Effector memory CD4-positive, alpha-beta T cell (primary cell): ENCODE measurements at regions not wholly inside any gene's neighbourhood (a gene's known extent, or its start where the extent isn't known, plus 50 kb on each side); places are given as distances from the start of the nearest gene placed in this dataset.

Source experiments
- DNase-seq, 3 donors: peaks; one replicate each; pipeline ENCODE4 v3.0.0-alpha.2; 2020
- H3K27ac ChIP-seq: 2 replicates; pipeline ENCODE4 v1.7.0; 2013; ENCODE audit warnings: mild to moderate bottlenecking, low read length, moderate library complexity; ENCODE audit not compliant: insufficient read depth, poor library complexity, severe bottlenecking
- H3K27me3 ChIP-seq: replicated peaks from 2 replicates; pipeline ENCODE4 v1.7.0; 2013; ENCODE audit warnings: mild to moderate bottlenecking, low read length; ENCODE audit not compliant: insufficient read depth, control insufficient read depth, poor library complexity, severe bottlenecking
- H3K36me3 ChIP-seq: 2 replicates; pipeline ENCODE4 v1.7.0; 2013; ENCODE audit warnings: mild to moderate bottlenecking, low read length, moderate library complexity; ENCODE audit not compliant: control insufficient read depth, insufficient read depth
- H3K4me1 ChIP-seq: 2 replicates; pipeline ENCODE4 v1.7.0; 2013; ENCODE audit warnings: low read length, mild to moderate bottlenecking; ENCODE audit not compliant: control insufficient read depth, insufficient read depth, poor library complexity, severe bottlenecking
- H3K4me3 ChIP-seq: 2 replicates; pipeline ENCODE4 v1.7.0; 2013; ENCODE audit warnings: low read length, low read depth, mild to moderate bottlenecking; ENCODE audit not compliant: insufficient read depth, poor library complexity, severe bottlenecking
- H3K9me3 ChIP-seq: 2 replicates; pipeline ENCODE4 v1.7.0; 2013; ENCODE audit warnings: mild to moderate bottlenecking, low read length, moderate library complexity; ENCODE audit not compliant: control insufficient read depth

- H3K9me3 ChIP-seq: no peaks in the 10 kb centered on the region
- no peak overlapping the region for H3K4me3 ChIP-seq
- no peaks in the 10 kb centered on the region for H3K4me1 ChIP-seq
- H3K27me3 ChIP-seq: no peaks in the 10 kb centered on the region
- no peak for DNase-seq
- H3K27ac ChIP-seq: no peak overlapping the region
- H3K36me3 ChIP-seq: no peaks in the 10 kb centered on the region
Measured at GRCh38 chr13:86932776-86933334, 738.3 kb upstream of the SLITRK5 start.

DNA sequence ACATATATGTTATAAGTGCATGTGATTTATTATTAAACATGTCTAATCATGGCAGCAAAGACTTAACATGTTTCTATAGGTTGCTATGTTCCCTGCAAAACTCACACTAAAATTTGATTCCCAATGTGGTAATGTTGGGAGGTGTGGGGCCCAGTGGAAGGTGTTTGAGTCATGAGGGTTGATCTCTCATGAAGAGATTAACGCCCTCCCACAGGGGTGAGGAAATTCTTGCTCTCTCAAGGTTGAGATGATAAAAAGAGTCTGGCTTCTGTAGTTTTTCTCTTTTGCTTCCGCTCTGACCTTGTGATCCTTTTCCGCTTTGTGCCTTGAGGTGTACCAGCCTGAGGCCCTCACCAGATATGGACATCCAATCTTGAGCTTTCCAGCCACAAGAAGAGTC, 737.5 kb upstream of the SLITRK5 start:
- Histone ChIP-seq H3K9me3 (no peaks in the 10 kb centered on the region), H3K4me3 (no peak overlapping the region)
- DNase-seq: no peak

DNA sequence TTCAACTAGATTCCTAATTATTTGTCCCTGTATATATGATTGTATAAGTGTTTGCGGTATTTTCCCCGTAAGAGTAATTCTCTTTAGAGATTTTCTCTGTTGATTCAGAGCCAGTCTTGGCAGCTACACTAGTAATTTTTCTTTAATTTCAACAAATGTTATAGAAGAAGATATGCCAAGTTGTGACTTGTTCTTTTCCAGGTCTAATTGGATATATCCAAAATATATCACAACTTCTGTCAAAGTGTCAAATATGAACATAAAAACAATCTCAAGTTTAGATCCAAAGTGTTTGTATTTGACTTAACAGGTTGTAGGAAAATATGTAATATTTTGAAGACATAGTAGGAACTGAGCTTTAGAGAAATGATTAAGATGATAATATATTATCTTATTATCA, 733.9 kb upstream of the SLITRK5 start:
- Histone ChIP-seq H3K4me3 (no peak overlapping the region), H3K36me3 (no peaks in the 10 kb centered on the region), H3K27me3 (no peaks in the 10 kb centered on the region), H3K27ac (no peak overlapping the region), H3K9me3 (no peaks in the 10 kb centered on the region), H3K4me1 (no peaks in the 10 kb centered on the region)
- DNase-seq: no peak

More for the DNA sequence above, 737.5 kb upstream of the SLITRK5 start:
- H3K27ac ChIP-seq: no peak overlapping the region
- no peaks in the 10 kb centered on the region for H3K36me3 ChIP-seq
- H3K27me3 ChIP-seq: no peaks in the 10 kb centered on the region
- no peaks in the 10 kb centered on the region for H3K4me1 ChIP-seq

GRCh38 chr13:86945584-86945983, 725.6 kb upstream of the SLITRK5 start:
- Histone ChIP-seq H3K27me3 (no peaks in the 10 kb centered on the region), H3K4me3 (no peak overlapping the region), H3K36me3 (no peaks in the 10 kb centered on the region), H3K9me3 (no peaks in the 10 kb centered on the region), H3K4me1 (no peaks in the 10 kb centered on the region), H3K27ac (no peak overlapping the region)
- DNase-seq: no peak

DNA sequence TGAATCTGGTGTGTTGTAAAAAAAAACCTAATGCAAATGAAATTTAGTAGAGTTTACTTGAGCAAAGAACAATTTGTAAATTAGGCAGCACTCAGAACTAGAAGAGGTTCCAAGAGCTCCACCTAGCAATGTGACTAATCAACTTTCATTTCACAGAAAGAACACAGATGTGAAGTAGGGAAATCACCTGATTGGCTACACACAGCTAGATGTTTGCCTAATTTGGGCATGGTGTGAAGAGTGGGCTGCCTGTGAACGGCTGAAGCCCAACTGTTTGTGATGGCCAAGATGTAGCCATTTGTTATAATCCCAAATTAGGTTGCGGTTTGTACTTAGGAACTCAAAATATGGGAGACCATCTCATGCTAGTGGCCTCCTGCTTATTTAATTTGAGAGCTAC, 724.4 kb upstream of the SLITRK5 start:
- DNase-seq: no peak
- no peaks in the 10 kb centered on the region for H3K36me3 ChIP-seq

GRCh38 chr13:86954341-86954740, 716.8 kb upstream of the SLITRK5 start:
- DNase-seq: no peak
- Histone ChIP-seq H3K9me3 (no peaks in the 10 kb centered on the region), H3K36me3 (no peaks in the 10 kb centered on the region), H3K27me3 (no peaks in the 10 kb centered on the region), H3K4me3 (no peak overlapping the region), H3K27ac (no peak overlapping the region), H3K4me1 (no peaks in the 10 kb centered on the region)

More for the DNA sequence above, 724.4 kb upstream of the SLITRK5 start:
- Histone ChIP-seq H3K4me1 (no peaks in the 10 kb centered on the region), H3K27me3 (no peaks in the 10 kb centered on the region), H3K9me3 (no peaks in the 10 kb centered on the region), H3K4me3 (no peak overlapping the region), H3K27ac (no peak overlapping the region)

DNA sequence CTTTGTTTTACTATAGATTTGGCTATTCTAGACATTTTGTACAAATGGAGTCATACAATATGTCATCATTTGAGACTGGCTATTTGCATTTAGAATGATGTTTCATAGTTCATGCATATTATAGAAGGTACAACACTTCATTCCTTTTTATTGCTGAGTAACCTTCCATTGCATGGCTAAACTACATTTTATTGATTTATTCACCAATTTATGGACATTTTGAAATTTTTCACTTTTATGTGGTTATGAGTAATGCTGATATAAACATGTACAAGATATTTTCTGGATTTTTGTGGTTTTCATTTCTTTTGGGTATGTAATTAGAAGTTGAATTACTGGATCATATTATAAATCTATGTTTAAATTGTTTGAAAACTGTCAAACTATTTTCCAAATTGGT, 710.3 kb upstream of the SLITRK5 start:
- Histone ChIP-seq H3K27ac (no peak overlapping the region), H3K4me1 (no peaks in the 10 kb centered on the region), H3K9me3 (no peaks in the 10 kb centered on the region), H3K4me3 (no peak overlapping the region), H3K36me3 (no peaks in the 10 kb centered on the region), H3K27me3 (no peaks in the 10 kb centered on the region)
- DNase-seq: no peak

DNA sequence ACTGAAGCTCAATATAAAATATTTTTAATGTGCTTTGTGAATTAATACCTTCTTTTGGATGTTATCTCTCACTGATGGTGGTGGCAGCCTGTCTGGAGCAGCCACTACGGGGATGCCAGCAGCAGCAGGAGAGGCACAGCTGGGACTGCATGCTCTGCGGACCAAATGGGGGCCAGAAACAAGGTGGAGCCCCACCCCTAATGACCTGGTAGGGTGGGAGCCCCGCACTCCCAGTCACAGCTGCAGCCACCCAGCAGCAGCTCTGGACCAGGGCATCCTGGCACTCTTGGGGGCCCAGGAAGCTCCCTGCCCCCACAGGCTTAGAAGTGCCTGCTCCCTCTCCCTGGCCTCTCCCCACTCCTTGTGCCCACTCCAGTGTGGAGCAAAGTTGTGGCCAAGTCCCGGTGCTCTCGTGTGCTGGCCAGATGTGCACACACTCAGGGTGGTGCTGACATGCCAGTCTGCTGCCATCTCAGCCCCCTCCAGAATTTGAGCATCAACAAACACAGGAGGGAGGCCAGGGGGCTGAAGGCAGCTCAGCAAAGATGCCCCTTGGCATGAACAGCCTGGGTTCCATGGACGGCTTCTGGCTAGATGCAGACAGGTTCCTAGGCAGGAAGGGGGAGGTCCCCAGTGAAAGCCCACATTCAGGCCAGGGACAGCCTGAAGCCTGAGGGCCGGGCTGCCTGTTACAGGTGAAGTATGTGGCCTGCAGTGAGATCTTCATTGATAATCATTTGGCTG, 696.7 kb upstream of the SLITRK5 start:
- no peaks in the 10 kb centered on the region for H3K27me3 ChIP-seq
- H3K9me3 ChIP-seq: no peaks in the 10 kb centered on the region
- H3K36me3 ChIP-seq: no peaks in the 10 kb centered on the region
- H3K4me1 ChIP-seq: no peaks in the 10 kb centered on the region
- DNase-seq: no peak
- H3K27ac ChIP-seq: no peak overlapping the region
- H3K4me3 ChIP-seq: no peak overlapping the region

GRCh38 chr13:86974995-86975328, 696.2 kb upstream of the SLITRK5 start:
- Histone ChIP-seq H3K27ac (no peak overlapping the region), H3K27me3 (no peaks in the 10 kb centered on the region), H3K4me3 (no peak overlapping the region), H3K4me1 (no peaks in the 10 kb centered on the region), H3K36me3 (no peaks in the 10 kb centered on the region), H3K9me3 (no peaks in the 10 kb centered on the region)
- no peak for DNase-seq

DNA sequence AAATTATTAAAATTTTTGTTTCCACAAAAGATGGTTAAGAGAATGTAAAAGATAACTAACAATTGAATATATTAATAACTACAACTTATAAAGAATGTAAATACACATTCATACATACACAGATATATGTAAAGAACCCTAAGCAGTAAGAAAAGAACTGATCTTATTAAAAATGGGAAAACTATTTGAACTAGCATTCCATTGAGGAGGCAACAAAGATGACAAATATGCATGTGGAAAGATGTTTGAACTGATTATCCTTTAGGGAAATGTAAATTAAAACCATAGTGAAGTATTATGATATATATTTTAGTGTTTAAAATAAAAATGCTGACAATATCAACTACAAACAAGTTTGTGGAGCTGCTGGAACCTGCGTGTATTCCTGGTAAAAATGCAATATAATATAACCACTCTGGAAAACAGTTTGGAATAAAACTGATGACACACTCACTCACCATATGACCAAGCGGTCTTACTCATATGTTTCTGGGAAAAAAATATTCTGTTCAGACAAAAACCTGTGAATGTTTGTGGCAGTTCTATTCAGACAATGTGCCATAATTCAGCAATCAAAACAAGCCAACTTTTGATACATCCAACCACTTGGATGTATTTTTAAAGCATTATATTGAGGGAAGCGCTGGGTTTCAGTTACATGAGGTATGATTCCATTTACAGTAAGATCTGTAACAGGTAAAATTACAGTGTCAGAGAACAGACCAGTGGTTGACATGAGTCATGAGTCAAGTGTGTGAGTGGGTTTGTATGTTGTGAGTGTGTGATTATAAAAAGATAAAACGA, 694.4 kb upstream of the SLITRK5 start:
- no peaks in the 10 kb centered on the region for H3K27me3 ChIP-seq
- no peak overlapping the region for H3K27ac ChIP-seq
- no peak overlapping the region for H3K4me3 ChIP-seq
- DNase-seq: no peak
- no peaks in the 10 kb centered on the region for H3K9me3 ChIP-seq
- no peaks in the 10 kb centered on the region for H3K4me1 ChIP-seq
- no peaks in the 10 kb centered on the region for H3K36me3 ChIP-seq
